Stomach (tissue), 4 donors: ENCODE measurements at regions not wholly inside any gene's neighbourhood (a gene's known extent, or its start where the extent isn't known, plus 50 kb on each side); places are given as distances from the start of the nearest gene placed in this dataset.

Experiments used
- CTCF ChIP-seq, 7 experiments: fragments of 450-650 bp in 4 of 7; fragments of 200-600 bp in 3 of 7; sonication (generic) in 3 of 7; IDR thresholded peaks; one replicate each; pipeline ENCODE4 v1.5.1; 2016 to 2019; ENCODE audit warnings: antibody characterized with exemption in 7 of 7, control low read depth in 2 of 7, mild to moderate bottlenecking in 1 of 7
- POLR2AphosphoS5 ChIP-seq, 3 donors: sonication (generic); formaldehyde crosslinking; IDR thresholded peaks; one replicate each; pipeline ENCODE4 v1.6.1; 2016; ENCODE audit warnings: antibody characterized with exemption in 3 of 3

DNA sequence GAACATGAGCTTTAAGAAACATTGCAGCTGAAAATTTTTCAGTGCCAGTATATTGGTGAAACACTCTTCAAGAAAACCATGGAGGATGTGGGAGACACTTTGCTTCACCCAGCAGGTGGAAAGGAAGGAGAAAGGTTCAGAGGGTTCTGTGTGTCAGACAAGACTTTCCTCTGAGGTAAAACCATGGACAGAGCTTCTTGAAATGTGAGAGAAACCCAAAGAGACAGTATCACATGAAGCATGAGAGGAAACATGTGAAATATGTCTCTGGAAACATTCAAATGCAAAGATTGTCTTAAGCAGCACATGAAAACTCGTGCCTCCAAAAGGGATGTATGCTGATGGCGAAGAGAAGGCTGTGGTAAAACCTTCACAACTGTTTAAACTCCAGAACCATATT, 368.9 kb upstream of the ST8SIA4 start:
- no peak for TF ChIP-seq CTCF (IDR thresholded peaks at IDR 0.05)
- TF ChIP-seq POLR2AphosphoS5 (IDR thresholded peaks at IDR 0.05), result no peak
